ENCODE measurements at regions not wholly inside any gene's neighbourhood (a gene's known extent, or its start where the extent isn't known, plus 50 kb on each side); places are given as distances from the start of the nearest gene placed in this dataset.
A peak's percentile ranks its signal among the peaks of the same experiment; 100 is the strongest.

GRCh38 chr2:226637383-226637782 lies 162.2 kb downstream of the IRS1 start:
- Mint-ChIP-seq H3K4me3 (no peak overlapping the region), H3K36me3 (ENCODE audit: low read depth) (peaks cover 5% of the 10 kb centered on the region), H3K4me1 (peaks cover 19% of the 10 kb centered on the region), H3K27me3 (ENCODE audit: low read depth) (no peaks in the 10 kb centered on the region), H3K27ac (no peak overlapping the region), H3K9me3 (peaks cover 14% of the 10 kb centered on the region)
- no peak for TF ChIP-seq CTCF (IDR thresholded peaks at IDR 0.05; ENCODE audit: unreplicated experiment in 3 of 3)

- no peak overlapping the region for H3K27ac Mint-ChIP-seq
- peaks cover 5% of the 10 kb centered on the region for H3K36me3 Mint-ChIP-seq (ENCODE audit: low read depth)
- no peaks in the 10 kb centered on the region for H3K27me3 Mint-ChIP-seq (ENCODE audit: low read depth)
- TF ChIP-seq CTCF (IDR thresholded peaks at IDR 0.05; ENCODE audit: unreplicated experiment in 3 of 3), result no peak
- H3K4me3 Mint-ChIP-seq, result no peak overlapping the region
- peaks cover 14% of the 10 kb centered on the region for H3K9me3 Mint-ChIP-seq
- peaks cover 26% of the 10 kb centered on the region for H3K4me1 Mint-ChIP-seq
Observed at GRCh38 chr2:226636586-226636985, 163.0 kb downstream of the IRS1 start.

GRCh38 chr2:226634943-226635604 lies 164.5 kb downstream of the IRS1 start:
- Mint-ChIP-seq H3K4me1 (peaks cover 29% of the 10 kb centered on the region), H3K36me3 (ENCODE audit: low read depth) (peaks cover 5% of the 10 kb centered on the region), H3K27ac (no peak overlapping the region), H3K4me3 (no peak overlapping the region), H3K27me3 (ENCODE audit: low read depth) (no peaks in the 10 kb centered on the region), H3K9me3 (peaks cover 10% of the 10 kb centered on the region)
- TF ChIP-seq CTCF (IDR thresholded peaks at IDR 0.05; ENCODE audit: unreplicated experiment in 3 of 3), result no peak

- no peaks in the 10 kb centered on the region for H3K9me3 Mint-ChIP-seq
- H3K27me3 Mint-ChIP-seq (ENCODE audit: low read depth), result no peaks in the 10 kb centered on the region
- H3K27ac Mint-ChIP-seq, result peak overlapping the region; percentile 83 to 93 (median 88)
- H3K4me1 Mint-ChIP-seq, result peaks cover 34% of the 10 kb centered on the region
- no peak for TF ChIP-seq CTCF (IDR thresholded peaks at IDR 0.05; ENCODE audit: unreplicated experiment in 3 of 3)
- H3K4me3 Mint-ChIP-seq, result peak overlapping the region in 1 of 3 experiments; percentile 31
- no peaks in the 10 kb centered on the region for H3K36me3 Mint-ChIP-seq (ENCODE audit: low read depth)
Observed at GRCh38 chr2:226631671-226632070, 167.9 kb downstream of the IRS1 start.

- no peak for TF ChIP-seq CTCF (IDR thresholded peaks at IDR 0.05; ENCODE audit: unreplicated experiment in 3 of 3)
- Mint-ChIP-seq H3K9me3 (no peaks in the 10 kb centered on the region), H3K4me3 (peak overlapping the region in 1 of 3 experiments; percentile 31)
Observed at GRCh38 chr2:226631187-226631586, 168.4 kb downstream of the IRS1 start.

GRCh38 chr2:226625946-226626345 lies 173.7 kb downstream of the IRS1 start:
- no peaks in the 10 kb centered on the region for H3K9me3 Mint-ChIP-seq
- TF ChIP-seq CTCF (IDR thresholded peaks at IDR 0.05; ENCODE audit: unreplicated experiment in 3 of 3), result no peak
- H3K27ac Mint-ChIP-seq, result peak overlapping the region in 2 of 3 experiments; percentile 23 to 51
- peaks cover 40% of the 10 kb centered on the region for H3K4me1 Mint-ChIP-seq
- no peaks in the 10 kb centered on the region for H3K36me3 Mint-ChIP-seq (ENCODE audit: low read depth)
- H3K4me3 Mint-ChIP-seq, result no peak overlapping the region
- peaks cover 10% of the 10 kb centered on the region for H3K27me3 Mint-ChIP-seq (ENCODE audit: low read depth)

More at GRCh38 chr2:226631187-226631586, 168.4 kb downstream of the IRS1 start:
- H3K27ac Mint-ChIP-seq, result peak overlapping the region; percentile 83 to 93 (median 88)
- H3K36me3 Mint-ChIP-seq (ENCODE audit: low read depth), result no peaks in the 10 kb centered on the region
- H3K4me1 Mint-ChIP-seq, result peaks cover 34% of the 10 kb centered on the region
- H3K27me3 Mint-ChIP-seq (ENCODE audit: low read depth), result no peaks in the 10 kb centered on the region

Data from nephron (organoid).